DMS 273 treated with DMSO at 0.1 percent for 48 hours (cell line): ENCODE measurements at regions not wholly inside any gene's neighbourhood (a gene's known extent, or its start where the extent isn't known, plus 50 kb on each side); places are given as distances from the start of the nearest gene placed in this dataset.
"Not testable (repeated sequence)": the region's sequence is repeated elsewhere in the genome, so short reads cannot be mapped to it uniquely, and the experiment has no call there.

Source experiments
- DNase-seq: peaks from one replicate; lab custom pipeline; 2025; lab: John Stamatoyannopoulos, UW

- DNase-seq = no peak
Observed at GRCh38 chr11:130550984-130551383, 102.5 kb downstream of the ADAMTS15 start.

DNA sequence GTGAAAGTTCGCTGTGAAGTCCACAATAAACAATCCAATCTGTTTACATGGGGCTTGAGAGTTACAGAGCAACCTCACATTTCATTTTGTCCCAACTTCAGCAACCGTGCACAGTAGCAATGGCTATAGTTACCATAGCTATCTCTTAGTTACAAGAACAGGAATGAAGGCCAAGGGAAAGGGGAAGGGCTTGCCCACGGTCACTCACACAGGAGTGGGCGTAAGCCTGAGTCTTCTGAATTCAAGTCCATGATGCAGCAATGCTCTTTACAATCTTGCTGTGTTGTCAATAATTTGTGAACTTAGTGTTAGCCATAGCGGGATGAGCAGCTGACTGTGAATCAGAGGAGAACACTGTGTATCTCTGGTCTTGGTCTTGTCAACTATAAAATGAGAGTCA lies 102.9 kb downstream of the ADAMTS15 start:
- DNase-seq = no peak

DNA sequence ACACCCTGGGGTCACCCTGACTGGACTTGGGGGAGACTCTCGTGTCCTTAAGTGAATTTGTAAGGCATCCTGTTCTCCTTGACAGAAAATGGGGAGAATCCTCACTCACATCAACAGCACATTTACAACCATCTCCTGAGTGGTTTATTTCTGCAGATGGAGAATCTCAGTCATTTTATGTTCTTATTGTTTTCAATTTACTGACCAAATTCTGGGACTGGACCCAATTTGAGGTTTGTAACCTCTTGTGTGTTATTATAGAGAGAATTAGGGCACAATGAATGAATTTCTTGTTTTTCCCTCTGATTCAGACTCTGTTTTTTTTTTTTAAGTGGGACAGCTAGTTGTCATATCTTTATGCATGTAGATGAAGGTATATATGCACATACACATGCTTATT lies 104.9 kb downstream of the ADAMTS15 start:
- DNase-seq = no peak

- no peak for DNase-seq
Observed at GRCh38 chr11:130554241-130555055, 106.0 kb downstream of the ADAMTS15 start.

DNA sequence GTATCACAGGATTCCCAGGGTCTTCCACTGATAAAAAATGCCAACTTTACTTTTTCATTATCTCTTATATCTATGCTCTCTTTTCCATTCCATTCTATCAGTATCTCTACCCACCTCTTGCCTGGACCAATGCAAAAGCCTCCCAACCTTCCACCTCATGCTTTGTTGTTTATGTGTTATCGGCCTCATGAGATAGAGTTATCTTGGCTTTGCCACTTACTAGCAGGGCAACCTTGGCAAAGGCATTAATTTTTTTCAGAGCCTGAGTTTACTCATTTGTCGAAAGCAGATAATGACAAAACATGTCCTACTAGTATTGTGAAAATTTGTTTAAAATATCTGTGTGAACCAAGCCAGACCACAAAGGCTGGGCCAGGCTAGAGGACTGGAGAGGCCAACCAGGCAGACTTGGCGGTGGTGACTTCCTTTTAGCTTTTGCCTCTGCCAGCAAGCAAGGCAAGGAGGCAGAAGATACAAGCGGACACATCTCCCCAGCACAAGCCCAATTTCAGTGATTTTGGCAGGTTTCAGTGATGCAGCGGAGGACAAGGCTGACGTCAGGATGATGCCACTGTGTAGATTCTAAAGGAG lies 106.9 kb downstream of the ADAMTS15 start:
- no peak for DNase-seq

DNA sequence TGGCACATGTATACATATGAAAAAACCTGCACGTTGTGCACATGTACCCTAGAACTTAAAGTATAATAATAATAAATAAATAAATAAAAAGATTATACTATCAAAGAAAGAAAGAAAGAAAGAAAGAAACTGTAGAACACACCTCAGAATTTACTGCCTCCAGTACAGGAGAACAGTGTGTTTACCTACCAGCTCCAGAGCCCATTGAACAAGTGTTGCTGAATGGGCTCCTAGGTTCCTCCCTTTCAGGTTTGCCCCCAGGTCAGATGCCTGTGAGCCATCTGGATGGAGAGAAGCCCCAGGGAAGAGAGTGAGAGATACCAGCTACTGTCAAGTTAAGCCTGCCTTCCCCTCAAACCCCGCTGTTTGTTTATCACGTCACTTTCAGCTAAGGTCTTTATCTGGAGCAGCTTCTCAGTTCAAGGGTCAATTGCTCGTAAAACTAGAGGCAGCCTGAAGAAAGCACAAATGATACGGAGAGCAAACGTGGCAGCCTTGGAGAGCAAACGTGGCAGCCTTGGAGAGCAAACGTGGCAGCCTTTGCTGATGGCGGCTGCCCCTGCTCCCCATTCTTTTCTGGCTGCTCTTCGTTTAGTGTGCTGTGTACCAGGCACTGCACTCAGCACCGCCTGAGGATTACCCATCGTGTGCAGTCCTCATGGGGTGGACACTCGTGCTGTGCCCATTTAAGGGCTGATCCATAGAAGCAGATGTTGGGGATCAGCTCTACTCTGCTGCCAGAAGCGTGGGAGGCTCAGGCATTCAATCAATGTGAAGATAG lies 111.7 kb downstream of the ADAMTS15 start:
- DNase-seq = no peak

DNA sequence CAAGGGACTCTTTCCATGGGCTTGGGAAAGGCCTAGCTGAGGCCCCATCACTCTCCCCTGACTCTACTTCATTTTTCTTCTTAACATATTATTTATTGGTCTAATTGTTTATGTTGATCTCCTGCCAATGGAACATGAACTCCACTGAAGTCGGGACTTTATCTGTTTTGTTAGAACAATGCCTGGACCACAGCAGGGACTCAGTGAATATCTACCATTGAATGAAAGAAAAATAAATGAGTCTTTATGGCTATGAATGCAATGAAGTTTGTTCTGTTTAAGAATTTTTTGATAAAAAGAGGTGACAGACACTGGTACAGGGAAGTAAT lies 112.3 kb downstream of the ADAMTS15 start:
- no peak for DNase-seq

DNA sequence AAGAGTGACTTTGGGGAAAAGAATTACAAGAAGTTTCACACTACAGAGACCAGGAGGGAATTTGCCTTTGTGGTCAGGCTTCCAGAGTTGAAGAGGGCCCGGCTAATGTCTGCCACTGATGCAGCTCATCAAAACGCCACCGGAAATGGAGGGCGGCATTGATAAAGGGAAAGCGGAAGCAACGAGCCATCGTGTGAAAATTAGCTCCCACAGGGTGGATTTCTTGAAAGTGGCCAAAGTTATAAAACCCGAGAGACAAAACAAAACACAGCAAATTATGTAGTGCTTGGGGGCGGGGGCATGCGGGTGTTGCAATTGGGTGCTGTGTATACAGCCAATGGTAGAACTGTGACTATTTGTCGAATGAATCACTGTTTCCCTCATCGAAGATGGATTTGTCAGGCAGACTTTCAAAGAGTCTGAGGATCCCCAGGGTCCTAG lies 113.0 kb downstream of the ADAMTS15 start:
- no peak for DNase-seq

GRCh38 chr11:130562549-130562948 lies 114.1 kb downstream of the ADAMTS15 start:
- no peak for DNase-seq

- DNase-seq = not testable (repeated sequence)
Observed at GRCh38 chr11:130566360-130566759, 117.9 kb downstream of the ADAMTS15 start.

- DNase-seq = no peak
Observed at GRCh38 chr11:130571519-130571918, 123.1 kb downstream of the ADAMTS15 start.

DNA sequence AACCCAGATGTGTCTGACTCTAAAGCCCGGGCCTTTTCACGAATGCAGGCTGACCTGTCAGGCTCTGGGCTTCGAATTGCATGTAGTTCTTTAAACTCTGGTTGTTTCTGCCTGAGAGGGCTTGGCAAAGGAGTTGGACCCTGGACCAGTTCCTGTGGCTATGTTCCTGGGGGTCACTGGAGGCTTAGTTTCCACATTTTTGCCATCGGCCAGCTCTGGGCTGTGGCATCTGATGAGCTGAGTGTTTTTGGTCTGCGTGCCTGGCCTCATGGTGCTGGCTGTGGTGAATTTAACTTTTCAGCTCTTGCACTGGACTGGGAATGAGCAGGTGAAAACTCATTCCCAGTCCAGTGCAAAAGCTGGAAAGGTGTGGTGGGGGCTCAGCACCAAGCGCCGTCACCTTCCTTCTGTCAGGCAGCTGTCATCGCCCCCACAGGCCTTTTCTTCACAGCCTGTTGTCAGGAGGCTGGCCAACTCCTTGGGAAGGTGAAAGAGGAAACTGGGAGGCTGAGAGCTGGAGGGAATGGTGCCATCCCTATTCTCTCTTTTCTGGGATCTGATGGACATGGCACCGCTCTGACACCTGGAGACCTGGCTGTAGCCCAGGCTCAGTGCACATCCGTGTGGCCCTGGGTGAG lies 123.6 kb downstream of the ADAMTS15 start:
- no peak for DNase-seq

DNA sequence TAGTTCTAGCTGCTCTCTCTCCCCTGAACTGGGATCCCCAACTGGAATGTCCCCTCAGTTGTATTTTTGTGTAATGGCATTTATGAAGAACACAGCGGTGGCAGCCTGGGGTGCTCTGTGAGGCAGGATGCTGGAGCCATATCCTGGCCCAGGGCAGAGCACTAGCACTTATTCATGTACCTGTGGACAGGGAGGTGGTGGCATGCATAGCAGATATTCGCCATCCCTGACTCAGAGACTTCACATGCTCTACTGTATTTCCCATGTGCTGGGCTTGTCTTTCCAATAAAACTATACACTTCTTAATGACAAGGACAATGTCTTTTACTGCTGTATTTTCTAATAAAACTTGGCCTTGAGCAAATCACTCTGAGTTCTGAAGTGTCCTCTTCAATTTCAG lies 125.3 kb downstream of the ADAMTS15 start:
- no peak for DNase-seq

- no peak for DNase-seq
Observed at GRCh38 chr11:130574740-130575139, 126.3 kb downstream of the ADAMTS15 start.

GRCh38 chr11:130576146-130576545 lies 127.7 kb downstream of the ADAMTS15 start:
- no peak for DNase-seq

GRCh38 chr11:130578738-130579368 lies 130.4 kb downstream of the ADAMTS15 start:
- DNase-seq = no peak

GRCh38 chr11:130580372-130580771 lies 131.9 kb downstream of the ADAMTS15 start:
- DNase-seq = no peak

DNA sequence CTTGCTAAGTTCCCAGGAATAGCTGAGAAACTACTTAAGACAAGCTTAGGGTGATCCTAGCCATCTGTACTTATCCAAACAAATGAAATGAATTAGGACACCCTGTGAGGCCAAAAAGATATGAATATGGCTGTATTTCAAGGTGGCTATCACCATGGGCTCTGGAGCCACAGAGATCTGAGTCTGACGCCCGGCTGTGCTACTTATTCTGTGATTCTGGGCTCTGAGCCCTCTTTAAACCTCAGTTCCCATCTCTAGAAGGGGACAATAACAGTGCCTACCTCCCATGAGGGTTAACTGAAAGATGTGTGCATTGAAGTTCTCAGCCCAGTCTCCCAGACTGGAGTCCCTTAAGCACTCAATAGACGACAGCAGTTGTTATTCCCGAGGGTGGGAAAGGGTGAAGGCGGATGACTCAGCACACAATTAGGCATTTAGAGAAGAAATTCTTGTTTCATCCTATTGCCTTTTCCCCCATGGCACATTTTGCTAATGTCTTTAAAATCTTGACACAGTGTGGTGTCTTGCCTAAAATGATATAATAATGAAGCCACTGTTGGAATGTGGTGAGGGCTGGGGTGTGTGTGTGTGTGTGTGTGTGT lies 132.5 kb downstream of the ADAMTS15 start:
- DNase-seq = peak; percentile 13

- DNase-seq = no peak
Observed at GRCh38 chr11:130581646-130582045, 133.2 kb downstream of the ADAMTS15 start.

GRCh38 chr11:130582176-130582575 lies 133.7 kb downstream of the ADAMTS15 start:
- DNase-seq = no peak

DNA sequence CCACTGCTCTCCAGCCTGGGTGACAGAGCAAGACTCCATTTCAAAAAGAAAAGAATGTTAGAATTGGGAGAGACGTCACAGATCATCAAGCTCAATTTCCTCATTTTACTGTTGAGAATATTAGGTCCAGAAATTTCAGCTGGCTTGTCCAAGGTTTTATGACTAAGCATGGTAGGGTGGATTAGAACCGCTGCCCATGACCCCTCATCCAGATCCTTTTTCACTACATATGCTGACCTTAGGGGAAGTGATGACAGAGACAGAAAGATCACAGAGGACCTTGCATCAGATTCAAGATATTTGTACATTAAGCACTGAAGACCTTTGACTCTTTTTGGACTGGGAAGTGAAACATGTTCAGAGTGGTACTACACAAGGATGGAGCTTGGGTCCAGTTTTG lies 134.5 kb downstream of the ADAMTS15 start:
- no peak for DNase-seq

GRCh38 chr11:130583801-130584211 lies 135.4 kb downstream of the ADAMTS15 start:
- DNase-seq = no peak
